ENCODE measurements at regions not wholly inside any gene's neighbourhood (a gene's known extent, or its start where the extent isn't known, plus 50 kb on each side); places are given as distances from the start of the nearest gene placed in this dataset.

GRCh38 chrX:110561034-110561433 is 202.4 kb downstream of the RTL9 start:
- TF ChIP-seq POLR2AphosphoS5 (IDR thresholded peaks at IDR 0.05), result no peak
- TF ChIP-seq CTCF (IDR thresholded peaks at IDR 0.05; ENCODE audit: poor library complexity, severe bottlenecking), result no peak
- no peak for TF ChIP-seq RAD21 (conservative IDR thresholded peaks at IDR 0.05)
- TF ChIP-seq, protein P1, sequence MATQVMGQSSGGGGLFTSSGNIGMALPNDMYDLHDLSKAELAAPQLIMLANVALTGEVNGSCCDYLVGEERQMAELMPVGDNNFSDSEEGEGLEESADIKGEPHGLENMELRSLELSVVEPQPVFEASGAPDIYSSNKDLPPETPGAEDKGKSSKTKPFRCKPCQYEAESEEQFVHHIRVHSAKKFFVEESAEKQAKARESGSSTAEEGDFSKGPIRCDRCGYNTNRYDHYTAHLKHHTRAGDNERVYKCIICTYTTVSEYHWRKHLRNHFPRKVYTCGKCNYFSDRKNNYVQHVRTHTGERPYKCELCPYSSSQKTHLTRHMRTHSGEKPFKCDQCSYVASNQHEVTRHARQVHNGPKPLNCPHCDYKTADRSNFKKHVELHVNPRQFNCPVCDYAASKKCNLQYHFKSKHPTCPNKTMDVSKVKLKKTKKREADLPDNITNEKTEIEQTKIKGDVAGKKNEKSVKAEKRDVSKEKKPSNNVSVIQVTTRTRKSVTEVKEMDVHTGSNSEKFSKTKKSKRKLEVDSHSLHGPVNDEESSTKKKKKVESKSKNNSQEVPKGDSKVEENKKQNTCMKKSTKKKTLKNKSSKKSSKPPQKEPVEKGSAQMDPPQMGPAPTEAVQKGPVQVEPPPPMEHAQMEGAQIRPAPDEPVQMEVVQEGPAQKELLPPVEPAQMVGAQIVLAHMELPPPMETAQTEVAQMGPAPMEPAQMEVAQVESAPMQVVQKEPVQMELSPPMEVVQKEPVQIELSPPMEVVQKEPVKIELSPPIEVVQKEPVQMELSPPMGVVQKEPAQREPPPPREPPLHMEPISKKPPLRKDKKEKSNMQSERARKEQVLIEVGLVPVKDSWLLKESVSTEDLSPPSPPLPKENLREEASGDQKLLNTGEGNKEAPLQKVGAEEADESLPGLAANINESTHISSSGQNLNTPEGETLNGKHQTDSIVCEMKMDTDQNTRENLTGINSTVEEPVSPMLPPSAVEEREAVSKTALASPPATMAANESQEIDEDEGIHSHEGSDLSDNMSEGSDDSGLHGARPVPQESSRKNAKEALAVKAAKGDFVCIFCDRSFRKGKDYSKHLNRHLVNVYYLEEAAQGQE (IDR thresholded peaks at IDR 0.05; ENCODE audit: borderline replicate concordance), result no peak
- TF ChIP-seq MXI1 (conservative IDR thresholded peaks at IDR 0.05; ENCODE audit: poor library complexity, severe bottlenecking), result no peak
- TF ChIP-seq EZH2 (IDR thresholded peaks at IDR 0.05; ENCODE audit: borderline replicate concordance, insufficient read depth, low read length, poor library complexity, severe bottlenecking), result no peak
- TF ChIP-seq EP300 (conservative IDR thresholded peaks at IDR 0.05; ENCODE audit: poor library complexity, severe bottlenecking), result no peak
- TF ChIP-seq TAF1 (IDR thresholded peaks at IDR 0.05; ENCODE audit: low read depth), result no peak

Measured in neural cell (in vitro differentiated cells).